H1 (cell line): ENCODE measurements at regions not wholly inside any gene's neighbourhood (a gene's known extent, or its start where the extent isn't known, plus 50 kb on each side); places are given as distances from the start of the nearest gene placed in this dataset.

ENCODE experiments used
- FOSL1 ChIP-seq: IDR thresholded peaks from 2 replicates; pipeline ENCODE4 v1.6.1; 2011; ENCODE audit warnings: mild to moderate bottlenecking, low read depth, low read length, moderate library complexity; ENCODE audit not compliant: insufficient read depth
- MAFK ChIP-seq: IDR thresholded peaks from 2 replicates; pipeline ENCODE4 v1.6.1; 2012; ENCODE audit warnings: low read depth, mild to moderate bottlenecking, improper control_type of control experiment, low read length
- POLR2AphosphoS5 ChIP-seq: IDR thresholded peaks from 2 replicates; pipeline ENCODE4 v1.6.1; 2011; ENCODE audit warnings: low read depth, low read length
- RFX5 ChIP-seq: IDR thresholded peaks from 2 replicates; pipeline ENCODE4 v1.6.1; 2011; ENCODE audit warnings: low read depth, low read length, improper control_type of control experiment, borderline replicate concordance
- SIRT6 ChIP-seq: IDR thresholded peaks from one replicate; pipeline ENCODE4 v1.7.1; 2012; ENCODE audit warnings: low read length, inconsistent platforms
- SP2 ChIP-seq: IDR thresholded peaks from 2 replicates; pipeline ENCODE4 v1.6.1; 2012; ENCODE audit warnings: mild to moderate bottlenecking, low read length, inconsistent platforms
- YY1 ChIP-seq: IDR thresholded peaks from 2 replicates; pipeline ENCODE4 v1.6.1; 2011; ENCODE audit warnings: low read depth, mild to moderate bottlenecking, low read length
- TF ChIP-seq, protein P1 (sequence below), 3 experiments: IDR thresholded peaks; 1 replicate in 2 of 3; 2 replicates in 1 of 3; pipeline versions ENCODE4 v1.5.1 to v1.6.1; 2011; ENCODE audit warnings: low read length in 3 of 3, mild to moderate bottlenecking in 3 of 3, inconsistent platforms in 2 of 3, low read depth in 1 of 3, moderate library complexity in 1 of 3; ENCODE audit not compliant: insufficient read depth in 1 of 3; ENCODE audit errors: control extremely low read depth in 1 of 3

DNA sequence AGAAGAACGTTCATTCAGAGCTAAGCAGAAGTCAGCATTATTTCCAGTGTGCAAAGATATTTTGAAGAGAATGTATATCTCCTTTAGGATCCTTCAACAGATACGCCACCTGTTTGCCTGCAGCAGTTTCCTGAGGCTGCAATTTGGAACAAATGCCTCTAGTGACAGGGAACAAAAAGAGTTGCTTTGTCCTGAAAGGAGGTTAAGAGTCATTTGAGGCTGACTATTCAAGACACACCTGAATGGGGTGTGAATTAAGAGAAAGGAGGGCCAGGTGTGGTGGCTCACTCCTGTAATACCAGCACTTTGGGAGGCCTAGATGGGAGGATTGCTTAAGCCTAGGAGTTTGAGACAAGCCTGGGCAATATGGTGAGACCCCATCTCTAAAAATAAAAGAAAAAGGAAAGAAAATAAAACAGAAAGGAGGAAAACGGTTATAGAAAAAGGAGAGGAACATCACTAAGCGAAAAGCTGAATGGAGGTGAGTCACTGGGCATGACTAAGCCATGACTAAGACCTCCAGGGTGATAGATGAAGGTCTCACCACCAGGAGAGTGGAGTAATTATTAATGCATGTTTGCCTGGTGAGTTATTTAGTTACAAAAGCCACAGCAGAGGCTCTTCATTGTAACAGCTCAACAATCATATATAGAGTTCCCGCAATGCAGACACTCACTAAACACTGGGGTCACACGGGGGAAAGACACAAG is 255.2 kb upstream of the TNC start (continued):
- TF ChIP-seq, protein P1, sequence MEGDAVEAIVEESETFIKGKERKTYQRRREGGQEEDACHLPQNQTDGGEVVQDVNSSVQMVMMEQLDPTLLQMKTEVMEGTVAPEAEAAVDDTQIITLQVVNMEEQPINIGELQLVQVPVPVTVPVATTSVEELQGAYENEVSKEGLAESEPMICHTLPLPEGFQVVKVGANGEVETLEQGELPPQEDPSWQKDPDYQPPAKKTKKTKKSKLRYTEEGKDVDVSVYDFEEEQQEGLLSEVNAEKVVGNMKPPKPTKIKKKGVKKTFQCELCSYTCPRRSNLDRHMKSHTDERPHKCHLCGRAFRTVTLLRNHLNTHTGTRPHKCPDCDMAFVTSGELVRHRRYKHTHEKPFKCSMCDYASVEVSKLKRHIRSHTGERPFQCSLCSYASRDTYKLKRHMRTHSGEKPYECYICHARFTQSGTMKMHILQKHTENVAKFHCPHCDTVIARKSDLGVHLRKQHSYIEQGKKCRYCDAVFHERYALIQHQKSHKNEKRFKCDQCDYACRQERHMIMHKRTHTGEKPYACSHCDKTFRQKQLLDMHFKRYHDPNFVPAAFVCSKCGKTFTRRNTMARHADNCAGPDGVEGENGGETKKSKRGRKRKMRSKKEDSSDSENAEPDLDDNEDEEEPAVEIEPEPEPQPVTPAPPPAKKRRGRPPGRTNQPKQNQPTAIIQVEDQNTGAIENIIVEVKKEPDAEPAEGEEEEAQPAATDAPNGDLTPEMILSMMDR (IDR thresholded peaks at IDR 0.05; ENCODE audit: control extremely low read depth in 1 of 3, insufficient read depth in 1 of 3, low read depth in 1 of 3, low read length in 3 of 3) = no peak
- TF ChIP-seq RFX5 = no peak
- no peak for TF ChIP-seq POLR2AphosphoS5
- no peak for TF ChIP-seq YY1
- TF ChIP-seq SIRT6 = no peak
- TF ChIP-seq SP2 = no peak
- no peak for TF ChIP-seq FOSL1
- no peak for TF ChIP-seq MAFK
